OCI-LY7 (cell line): ENCODE measurements at regions not wholly inside any gene's neighbourhood (a gene's known extent, or its start where the extent isn't known, plus 50 kb on each side); places are given as distances from the start of the nearest gene placed in this dataset.
"Not testable (repeated sequence)": the region's sequence is repeated elsewhere in the genome, so short reads cannot be mapped to it uniquely, and the experiment has no call there.

Experiments
- BruUV-seq: library from RNA; stranded (reverse); fragments of 400-500 nt; replicated peaks from 2 replicates; lab custom pipeline; 2021; lab: Mats Ljungman, UMichigan
- CTCF ChIA-PET: fragments of 300-600 bp; sonication (Branson Sonifier 250); formaldehyde crosslinking; loops from one replicate; lab custom pipeline; 2022; ENCODE audit warnings: antibody characterized with exemption; ENCODE audit not compliant: unreplicated experiment; lab: Charles Lee
- POLR2A ChIA-PET: fragments of 300-600 bp; sonication (Branson Sonifier 250); formaldehyde crosslinking; loops from one replicate; lab custom pipeline; 2022; ENCODE audit warnings: antibody characterized with exemption; lab: Charles Lee
- DNase-seq: peaks from one replicate; pipeline ENCODE4 v3.0.0-alpha.2; 2015; ENCODE audit warnings: low spot score
- H2AFZ ChIP-seq: fragments of 200-600 bp; sonication (generic), shearing (Covaris generic); 2 replicates; pipeline ENCODE4 v1.6.1; 2014; ENCODE audit warnings: mild to moderate bottlenecking, antibody characterized with exemption, low read length, moderate library complexity
- H3K27ac ChIP-seq: fragments of 200-600 bp; sonication (generic); 2 replicates; pipeline ENCODE4 v1.5.1; 2014; ENCODE audit warnings: mixed run types, low read depth, mild to moderate bottlenecking, moderate library complexity, low read length, inconsistent platforms; ENCODE audit not compliant: poor library complexity, severe bottlenecking
- H3K36me3 ChIP-seq: fragments of 200-600 bp; sonication (generic); 2 replicates; pipeline ENCODE4 v1.6.1; 2014; ENCODE audit warnings: mild to moderate bottlenecking, antibody characterized with exemption, low read length, moderate library complexity, mixed read lengths; ENCODE audit not compliant: insufficient read depth
- H3K4me1 ChIP-seq: fragments of 200-600 bp; sonication (generic); 2 replicates; pipeline ENCODE4 v1.5.1; 2014; ENCODE audit warnings: mild to moderate bottlenecking, low read length; ENCODE audit not compliant: insufficient read depth, poor library complexity, severe bottlenecking
- H3K4me2 ChIP-seq: fragments of 200-600 bp; sonication (generic); 2 replicates; pipeline ENCODE4 v1.6.1; 2014; ENCODE audit warnings: mild to moderate bottlenecking, low read length
- H3K4me3 ChIP-seq: fragments of 200-600 bp; sonication (generic); 2 replicates; pipeline ENCODE4 v1.5.1; 2014; ENCODE audit warnings: mild to moderate bottlenecking, low read depth, low read length; ENCODE audit not compliant: poor library complexity, severe bottlenecking
- H3K79me2 ChIP-seq: fragments of 200-600 bp; sonication (generic); 2 replicates; pipeline ENCODE4 v1.6.1; 2016; ENCODE audit warnings: low read depth, mild to moderate bottlenecking, low read length, moderate library complexity, mixed read lengths; ENCODE audit not compliant: insufficient read depth
- H3K9me2 ChIP-seq: fragments of 200-600 bp; sonication (generic); 2 replicates; pipeline ENCODE4 v1.6.1; 2016; ENCODE audit warnings: mild to moderate bottlenecking, low read length, mixed read lengths; ENCODE audit not compliant: insufficient read depth
- H3K9me3 ChIP-seq: fragments of 200-600 bp; sonication (generic); 2 replicates; pipeline ENCODE4 v1.6.1; 2014; ENCODE audit warnings: mild to moderate bottlenecking, mixed run types, low read length, mixed read lengths
- H4K20me1 ChIP-seq: fragments of 200-600 bp; sonication (generic); 2 replicates; pipeline ENCODE4 v1.6.1; 2014; ENCODE audit warnings: mild to moderate bottlenecking, antibody characterized with exemption, low read length, moderate library complexity, mixed read lengths; ENCODE audit not compliant: insufficient read depth
- CTCF ChIP-seq: fragments of 200-600 bp; sonication (generic); conservative IDR thresholded peaks from 2 replicates; pipeline ENCODE4 v1.5.1; 2014; ENCODE audit warnings: mild to moderate bottlenecking, antibody characterized with exemption, low read length, moderate library complexity, mixed read lengths
- EZH2phosphoT487 ChIP-seq: fragments of 200-600 bp; sonication (generic); IDR thresholded peaks from 2 replicates; pipeline ENCODE4 v1.6.1; 2018; ENCODE audit warnings: low read depth, borderline replicate concordance, mild to moderate bottlenecking, mixed run types, antibody characterized with exemption, low read length, moderate library complexity, mixed read lengths
- intact Hi-C: fragments of 100-400 bp; cut with micrococcal nuclease; formaldehyde crosslinking; loops from one replicate; pipeline ENCODE4 v1.10.0; 2022; ENCODE audit not compliant: unreplicated experiment

GRCh38 chr9:39587844-39588499 is 232.5 kb downstream of the SPATA31A1 start:
- ChIA-PET POLR2A (no interaction called here), CTCF (no interaction called here)
- intact Hi-C loops = no loop called here

GRCh38 chr9:39588500-39589137 is 233.2 kb downstream of the SPATA31A1 start:
- Histone ChIP-seq H3K9me2 (no peaks in the 10 kb centered on the region), H3K36me3 (no peaks in the 10 kb centered on the region), H3K4me3 (no peak overlapping the region), H3K4me2 (no peak overlapping the region), H3K9me3 (0 out of 2 replicates have a peak, but pooled peaks cover 3% of the 10 kb centered on the region), H3K27ac (no peak overlapping the region), H2AFZ (no peak overlapping the region), H4K20me1 (no peaks in the 10 kb centered on the region), H3K4me1 (no peaks in the 10 kb centered on the region), H3K79me2 (no peaks in the 10 kb centered on the region)
- ChIA-PET CTCF (no interaction called here), POLR2A (interaction anchor here (0.6 kb wide), 1 partner anchor 577 kb away, joined by 9 read pairs; no protein-coding TSS in a partner anchor)
- no peak for TF ChIP-seq EZH2phosphoT487
- TF ChIP-seq CTCF = no peak
- intact Hi-C loops = no loop called here
- BruUV-seq = no TSS peak
- DNase-seq = no peak

More at GRCh38 chr9:39587844-39588499, 232.5 kb downstream of the SPATA31A1 start:
- H3K4me3 ChIP-seq = no peak overlapping the region
- no peaks in the 10 kb centered on the region for H3K79me2 ChIP-seq
- 0 out of 2 replicates have a peak, but pooled peaks cover 3% of the 10 kb centered on the region for H3K9me3 ChIP-seq
- H4K20me1 ChIP-seq = no peaks in the 10 kb centered on the region
- H2AFZ ChIP-seq = no peak overlapping the region
- TF ChIP-seq CTCF = no peak
- BruUV-seq = no TSS peak
- no peak for DNase-seq
- H3K9me2 ChIP-seq = no peaks in the 10 kb centered on the region
- no peaks in the 10 kb centered on the region for H3K36me3 ChIP-seq
- H3K27ac ChIP-seq = no peak overlapping the region
- H3K4me1 ChIP-seq = no peaks in the 10 kb centered on the region
- no peak overlapping the region for H3K4me2 ChIP-seq

- H3K9me3 ChIP-seq, H3K36me3 ChIP-seq, H3K4me1 ChIP-seq, H3K4me2 ChIP-seq, DNase-seq, H3K9me2 ChIP-seq, H4K20me1 ChIP-seq, POLR2A ChIA-PET, H3K27ac ChIP-seq, CTCF ChIA-PET, H2AFZ ChIP-seq, BruUV-seq, H3K4me3 ChIP-seq, H3K79me2 ChIP-seq, intact Hi-C loops: not testable (repeated sequence)
Observed at GRCh38 chr9:39604089-39604488, 248.6 kb downstream of the SPATA31A1 start.

GRCh38 chr9:39611449-39612231 is 256.2 kb downstream of the SPATA31A1 start:
- BruUV-seq, H3K4me3 ChIP-seq, H3K79me2 ChIP-seq, H3K9me2 ChIP-seq, H3K27ac ChIP-seq, POLR2A ChIA-PET, H4K20me1 ChIP-seq, intact Hi-C loops, H2AFZ ChIP-seq, H3K9me3 ChIP-seq, DNase-seq, H3K4me1 ChIP-seq, H3K4me2 ChIP-seq, CTCF ChIA-PET, H3K36me3 ChIP-seq: not testable (repeated sequence)
